Right lobe of liver (tissue), 4 donors: ENCODE measurements at regions not wholly inside any gene's neighbourhood (a gene's known extent, or its start where the extent isn't known, plus 50 kb on each side); places are given as distances from the start of the nearest gene placed in this dataset.

Experiments used
- CTCF ChIP-seq, 4 donors: fragments of 200-600 bp in 3 of 4; fragments of 450-650 bp in 1 of 4; IDR thresholded peaks; one replicate each; pipeline versions ENCODE4 v1.5.1 to v1.8.0; 2016 to 2022; ENCODE audit warnings: antibody characterized with exemption in 4 of 4, mild to moderate bottlenecking in 2 of 4
- POLR2A ChIP-seq: fragments of 450-650 bp; IDR thresholded peaks from one replicate; pipeline ENCODE4 v1.6.1; 2017; ENCODE audit warnings: antibody characterized with exemption, mild to moderate bottlenecking
- donor health status: DM: no; HTN: no; CAD: no.
- donor health status: DM: no; HTN: no; CAD: no.
- donor health status: DM: no; HTN: yes; CAD: no.

- TF ChIP-seq CTCF (IDR thresholded peaks at IDR 0.05) (no peak), POLR2A (no peak)
Observed at GRCh38 chr20:40558212-40558611, 130.8 kb downstream of the MAFB start.
